ENCODE measurements at regions not wholly inside any gene's neighbourhood (a gene's known extent, or its start where the extent isn't known, plus 50 kb on each side); places are given as distances from the start of the nearest gene placed in this dataset.
"Not testable (repeated sequence)": the region's sequence is repeated elsewhere in the genome, so short reads cannot be mapped to it uniquely, and the experiment has no call there.

GRCh38 chr9:102237520-102237919 lies 499.1 kb upstream of the GRIN3A start:
- no peak for DNase-seq (ENCODE audit: low read depth in 1 of 2, low spot score in 1 of 2)
- H3K4me3 ChIP-seq (replicated peaks; ENCODE audit: insufficient read depth, low read length), result no peak overlapping the region
- no peaks in the 10 kb centered on the region for H3K27me3 ChIP-seq (ENCODE audit: insufficient read depth, poor library complexity, severe bottlenecking)
- no peak overlapping the region for H3K27ac ChIP-seq (replicated peaks)
- TF ChIP-seq POLR2AphosphoS5 (IDR thresholded peaks at IDR 0.05; ENCODE audit: low read depth) (no peak), CTCF (IDR thresholded peaks at IDR 0.05; ENCODE audit: insufficient read depth, low read length) (no peak), GABPA (IDR thresholded peaks at IDR 0.05; ENCODE audit: low read depth) (no peak), SPI1 (IDR thresholded peaks at IDR 0.05; ENCODE audit: borderline replicate concordance, low read depth) (no peak), REST (IDR thresholded peaks at IDR 0.05; ENCODE audit: insufficient replicate concordance, low read depth) (no peak)

- DNase-seq (ENCODE audit: low read depth in 1 of 2, low spot score in 1 of 2), result no peak
- no peak overlapping the region for H3K27ac ChIP-seq (replicated peaks)
- H3K4me3 ChIP-seq (replicated peaks; ENCODE audit: insufficient read depth, low read length), result no peak overlapping the region
- TF ChIP-seq REST (IDR thresholded peaks at IDR 0.05; ENCODE audit: insufficient replicate concordance, low read depth) (no peak), CTCF (IDR thresholded peaks at IDR 0.05; ENCODE audit: insufficient read depth, low read length) (no peak), POLR2AphosphoS5 (IDR thresholded peaks at IDR 0.05; ENCODE audit: low read depth) (no peak), GABPA (IDR thresholded peaks at IDR 0.05; ENCODE audit: low read depth) (no peak), SPI1 (IDR thresholded peaks at IDR 0.05; ENCODE audit: borderline replicate concordance, low read depth) (no peak)
- no peaks in the 10 kb centered on the region for H3K27me3 ChIP-seq (ENCODE audit: insufficient read depth, poor library complexity, severe bottlenecking)
These were observed 498.6 kb upstream of the GRIN3A start for GRCh38 chr9:102237094-102237493.

- not testable (repeated sequence) for H3K4me3 ChIP-seq (replicated peaks; ENCODE audit: insufficient read depth, low read length); H3K27ac ChIP-seq (replicated peaks); DNase-seq (ENCODE audit: low read depth in 1 of 2, low spot score in 1 of 2); H3K27me3 ChIP-seq (ENCODE audit: insufficient read depth, poor library complexity, severe bottlenecking)
These were observed 489.0 kb upstream of the GRIN3A start for GRCh38 chr9:102227416-102227815.

- TF ChIP-seq POLR2AphosphoS5 (IDR thresholded peaks at IDR 0.05; ENCODE audit: low read depth), result no peak
- TF ChIP-seq CTCF (IDR thresholded peaks at IDR 0.05; ENCODE audit: insufficient read depth, low read length), result no peak
- DNase-seq (ENCODE audit: low read depth in 1 of 2, low spot score in 1 of 2), result no peak
- no peak overlapping the region for H3K4me3 ChIP-seq (replicated peaks; ENCODE audit: insufficient read depth, low read length)
- H3K27me3 ChIP-seq (ENCODE audit: insufficient read depth, poor library complexity, severe bottlenecking), result no peaks in the 10 kb centered on the region
- H3K27ac ChIP-seq (replicated peaks), result no peak overlapping the region
These were observed 487.5 kb upstream of the GRIN3A start for GRCh38 chr9:102225841-102226441.

- DNase-seq (ENCODE audit: low read depth in 1 of 2, low spot score in 1 of 2); H3K4me3 ChIP-seq (replicated peaks; ENCODE audit: insufficient read depth, low read length); H3K27me3 ChIP-seq (ENCODE audit: insufficient read depth, poor library complexity, severe bottlenecking); H3K27ac ChIP-seq (replicated peaks): not testable (repeated sequence)
These were observed 485.1 kb upstream of the GRIN3A start for GRCh38 chr9:102223320-102224136.
